ENCODE measurements at regions not wholly inside any gene's neighbourhood (a gene's known extent, or its start where the extent isn't known, plus 50 kb on each side); places are given as distances from the start of the nearest gene placed in this dataset.

DNA sequence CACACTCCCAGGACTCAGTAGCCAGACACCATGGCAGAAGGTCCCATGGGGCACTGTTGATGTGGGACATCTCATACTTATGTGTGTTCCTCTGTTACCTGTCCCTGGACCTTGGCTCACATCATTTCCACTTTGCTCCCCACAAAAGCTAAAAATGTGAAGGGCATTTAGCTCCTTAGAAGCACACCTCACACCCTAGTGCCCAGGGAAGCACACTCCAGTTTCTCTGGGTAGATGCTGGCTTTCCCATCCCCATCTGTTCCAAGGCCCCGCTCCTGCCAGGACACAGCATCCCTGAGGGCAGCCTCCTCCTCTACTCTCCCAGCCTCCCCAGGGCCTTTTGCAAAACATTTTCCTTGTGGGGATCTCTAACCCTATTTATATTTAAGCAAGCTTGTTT lies 572.4 kb upstream of the MGMT start:
- DNase-seq (ENCODE audit: low read depth in 2 of 2), result no peak
- H3K4me3 ChIP-seq (replicated peaks in 1 of 2; ENCODE audit: low read depth in 2 of 2, low read length in 2 of 2), result no peak overlapping the region
- TF ChIP-seq, protein P1, sequence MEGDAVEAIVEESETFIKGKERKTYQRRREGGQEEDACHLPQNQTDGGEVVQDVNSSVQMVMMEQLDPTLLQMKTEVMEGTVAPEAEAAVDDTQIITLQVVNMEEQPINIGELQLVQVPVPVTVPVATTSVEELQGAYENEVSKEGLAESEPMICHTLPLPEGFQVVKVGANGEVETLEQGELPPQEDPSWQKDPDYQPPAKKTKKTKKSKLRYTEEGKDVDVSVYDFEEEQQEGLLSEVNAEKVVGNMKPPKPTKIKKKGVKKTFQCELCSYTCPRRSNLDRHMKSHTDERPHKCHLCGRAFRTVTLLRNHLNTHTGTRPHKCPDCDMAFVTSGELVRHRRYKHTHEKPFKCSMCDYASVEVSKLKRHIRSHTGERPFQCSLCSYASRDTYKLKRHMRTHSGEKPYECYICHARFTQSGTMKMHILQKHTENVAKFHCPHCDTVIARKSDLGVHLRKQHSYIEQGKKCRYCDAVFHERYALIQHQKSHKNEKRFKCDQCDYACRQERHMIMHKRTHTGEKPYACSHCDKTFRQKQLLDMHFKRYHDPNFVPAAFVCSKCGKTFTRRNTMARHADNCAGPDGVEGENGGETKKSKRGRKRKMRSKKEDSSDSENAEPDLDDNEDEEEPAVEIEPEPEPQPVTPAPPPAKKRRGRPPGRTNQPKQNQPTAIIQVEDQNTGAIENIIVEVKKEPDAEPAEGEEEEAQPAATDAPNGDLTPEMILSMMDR (IDR thresholded peaks at IDR 0.05; ENCODE audit: low read depth, low read length), result no peak

DNA sequence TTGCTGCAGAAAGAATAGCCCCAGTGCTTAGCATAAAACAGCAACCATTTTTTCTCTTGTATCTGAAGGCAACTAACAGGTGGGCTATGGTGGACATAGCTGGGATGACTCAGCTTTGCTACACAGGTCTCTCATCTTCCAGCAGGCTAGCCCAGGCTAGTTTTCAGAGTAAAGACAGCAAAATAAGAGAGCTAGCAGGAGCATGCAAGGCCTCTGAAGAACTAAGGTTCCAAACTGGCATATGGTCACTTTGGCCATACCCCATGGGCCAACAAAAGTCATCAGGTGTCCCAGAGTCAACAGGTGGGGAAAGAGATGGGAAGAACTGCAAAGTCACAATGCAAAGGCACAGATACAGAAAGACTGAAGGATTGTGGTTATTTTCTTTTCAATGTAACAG lies 571.6 kb upstream of the MGMT start:
- TF ChIP-seq, protein P1 (IDR thresholded peaks at IDR 0.05; ENCODE audit: low read depth, low read length), result no peak
- no peak for DNase-seq (ENCODE audit: low read depth in 2 of 2)
- H3K4me3 ChIP-seq (replicated peaks in 1 of 2; ENCODE audit: low read depth in 2 of 2, low read length in 2 of 2), result no peak overlapping the region

DNA sequence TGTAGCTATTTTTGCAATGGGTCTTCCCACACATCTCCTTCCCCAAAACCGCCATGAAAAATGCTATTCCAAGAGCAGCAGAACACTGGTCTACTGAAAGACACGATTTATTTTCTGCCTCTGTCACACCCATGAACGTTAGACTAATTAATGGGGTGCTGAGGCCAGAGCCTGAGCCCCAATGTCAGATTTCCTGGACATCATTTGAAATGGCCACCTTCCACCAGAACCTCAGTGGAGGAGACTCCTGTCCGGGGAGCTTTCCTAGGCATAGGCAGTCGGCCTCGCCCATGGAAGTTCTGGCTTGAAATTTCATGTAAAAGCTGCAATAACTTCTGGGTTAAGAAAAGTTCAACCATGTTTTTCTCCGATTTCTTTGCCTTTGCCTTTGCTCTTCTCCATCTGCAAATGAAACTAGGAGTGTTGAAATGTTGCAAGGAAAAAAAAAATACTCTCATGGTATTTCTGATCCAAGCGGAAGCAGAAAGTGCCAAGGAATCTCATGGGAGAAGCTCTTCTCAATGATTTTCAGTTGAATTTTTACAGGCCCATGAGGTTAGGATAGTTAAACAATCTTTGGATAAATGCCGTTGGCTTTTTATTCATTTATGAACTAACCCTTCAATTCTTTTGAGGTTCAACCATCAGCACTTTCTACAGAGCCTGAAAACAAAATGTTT lies 570.8 kb upstream of the MGMT start:
- H3K4me3 ChIP-seq (replicated peaks in 1 of 2; ENCODE audit: low read depth in 2 of 2, low read length in 2 of 2), result no peak overlapping the region
- DNase-seq (ENCODE audit: low read depth in 2 of 2), result peak in 1 of 2 donors; percentile 65
- TF ChIP-seq, protein P1 (IDR thresholded peaks at IDR 0.05; ENCODE audit: low read depth, low read length), result no peak

DNA sequence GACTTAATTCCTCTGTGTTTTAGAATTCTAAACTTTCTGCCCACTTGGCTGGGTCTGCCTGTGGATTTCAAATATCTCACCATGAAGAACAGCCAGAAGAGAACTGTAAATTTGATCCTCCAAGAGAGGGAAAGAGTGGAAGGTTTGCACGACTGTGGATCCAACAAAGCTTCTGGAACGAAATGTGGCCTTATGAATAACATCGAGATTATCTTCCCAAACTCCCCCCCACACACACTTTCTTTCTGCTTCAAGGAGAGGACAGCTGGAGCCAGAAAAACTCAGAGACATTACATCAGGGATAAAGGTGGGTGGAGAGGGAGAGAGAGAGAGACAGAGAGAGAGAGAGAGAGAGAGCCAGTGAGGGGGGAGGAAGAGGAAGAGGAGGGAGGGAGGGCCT lies 570.1 kb upstream of the MGMT start:
- peak in 1 of 2 donors; percentile 22 for DNase-seq (ENCODE audit: low read depth in 2 of 2)
- H3K4me3 ChIP-seq (replicated peaks in 1 of 2; ENCODE audit: low read depth in 2 of 2, low read length in 2 of 2), result no peak overlapping the region
- TF ChIP-seq, protein P1 (IDR thresholded peaks at IDR 0.05; ENCODE audit: low read depth, low read length), result no peak

DNA sequence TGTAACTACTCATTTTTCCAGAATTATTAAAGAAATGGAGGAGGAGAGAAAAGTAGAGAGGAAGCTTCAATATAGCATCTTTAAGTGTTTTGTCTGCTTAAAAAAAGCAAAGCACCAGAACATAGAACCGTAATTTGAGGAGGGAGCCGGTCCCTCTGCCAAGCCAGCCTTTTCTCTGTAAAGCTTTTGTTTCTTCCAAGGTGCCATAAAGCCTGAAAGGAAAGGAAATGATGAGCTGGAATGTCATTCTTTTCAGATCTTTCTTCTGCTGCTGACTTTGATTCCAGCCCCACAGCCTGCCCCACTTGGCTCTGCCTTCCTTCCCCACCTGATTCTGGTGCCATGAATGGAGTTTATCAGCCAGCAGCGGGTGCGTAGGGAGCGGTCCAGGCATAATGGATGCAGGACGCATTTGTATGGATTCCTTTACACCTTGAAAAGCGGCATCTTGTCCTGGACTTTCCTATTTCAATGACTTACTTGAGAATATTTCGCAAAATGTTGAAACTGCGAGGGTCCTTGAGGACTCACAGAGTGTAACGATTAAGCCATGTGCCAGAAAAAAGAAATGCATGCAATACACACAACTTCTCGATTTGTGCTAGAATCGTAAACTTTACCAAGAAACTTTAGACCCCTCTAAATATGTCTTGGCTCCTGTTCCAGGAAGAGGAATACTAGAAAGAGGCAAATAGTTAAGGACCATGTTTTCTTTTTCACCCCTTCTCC lies 569.5 kb upstream of the MGMT start:
- no peak overlapping the region for H3K4me3 ChIP-seq (replicated peaks in 1 of 2; ENCODE audit: low read depth in 2 of 2, low read length in 2 of 2)
- TF ChIP-seq, protein P1 (IDR thresholded peaks at IDR 0.05; ENCODE audit: low read depth, low read length), result no peak
- no peak for DNase-seq (ENCODE audit: low read depth in 2 of 2)

DNA sequence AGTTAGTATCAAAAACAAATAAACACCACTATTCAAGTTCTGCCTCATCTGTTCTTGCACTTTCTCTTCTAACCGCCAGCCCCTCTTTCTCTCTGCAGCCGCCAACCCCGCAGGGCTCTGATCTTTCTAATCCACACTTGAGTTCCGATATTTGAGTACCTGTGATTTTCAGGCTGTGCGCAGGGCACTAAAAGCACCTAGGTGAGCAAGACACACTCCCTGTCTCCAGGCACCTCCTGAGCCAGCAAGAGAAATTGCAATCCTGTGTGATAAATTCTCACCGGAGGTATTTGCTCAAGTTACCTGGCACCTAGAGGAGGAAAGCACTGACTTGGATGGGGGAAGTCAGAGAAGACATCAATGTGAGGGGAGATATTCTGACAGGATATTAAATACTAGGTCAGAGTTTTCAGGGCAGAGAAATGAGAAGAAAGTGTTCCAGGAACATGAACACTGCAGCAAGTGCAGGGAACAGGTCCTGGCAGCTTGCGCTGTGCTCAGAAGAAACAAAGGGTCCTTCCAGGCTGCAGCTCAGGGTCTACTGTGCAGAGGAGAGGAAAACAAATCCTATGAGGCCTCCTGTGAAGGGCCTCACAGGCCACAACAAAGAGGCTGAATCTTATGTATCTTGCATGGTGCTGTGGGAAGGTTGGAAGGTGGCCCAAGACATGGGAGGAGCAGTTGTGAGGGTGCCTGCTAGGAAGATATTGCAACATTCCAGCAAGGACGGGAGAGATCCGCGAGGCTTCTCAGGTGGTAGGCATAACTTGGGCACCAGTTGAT lies 568.7 kb upstream of the MGMT start:
- DNase-seq (ENCODE audit: low read depth in 2 of 2), result no peak
- H3K4me3 ChIP-seq (replicated peaks in 1 of 2; ENCODE audit: low read depth in 2 of 2, low read length in 2 of 2), result no peak overlapping the region
- TF ChIP-seq, protein P1 (IDR thresholded peaks at IDR 0.05; ENCODE audit: low read depth, low read length), result no peak
